T-helper 2 cell treated with Interferon-gamma antibody and Interleukin-4, amounts not matched to agents 100 ng/mL and 5 ng/mL, for 36 hours (primary cell): ENCODE measurements at regions not wholly inside any gene's neighbourhood (a gene's known extent, or its start where the extent isn't known, plus 50 kb on each side); places are given as distances from the start of the nearest gene placed in this dataset.

Experiments used
- intact Hi-C: fragments of 100-400 bp; cut with micrococcal nuclease; formaldehyde crosslinking; loops from one replicate; pipeline ENCODE4 v1.15.1; 2023

DNA sequence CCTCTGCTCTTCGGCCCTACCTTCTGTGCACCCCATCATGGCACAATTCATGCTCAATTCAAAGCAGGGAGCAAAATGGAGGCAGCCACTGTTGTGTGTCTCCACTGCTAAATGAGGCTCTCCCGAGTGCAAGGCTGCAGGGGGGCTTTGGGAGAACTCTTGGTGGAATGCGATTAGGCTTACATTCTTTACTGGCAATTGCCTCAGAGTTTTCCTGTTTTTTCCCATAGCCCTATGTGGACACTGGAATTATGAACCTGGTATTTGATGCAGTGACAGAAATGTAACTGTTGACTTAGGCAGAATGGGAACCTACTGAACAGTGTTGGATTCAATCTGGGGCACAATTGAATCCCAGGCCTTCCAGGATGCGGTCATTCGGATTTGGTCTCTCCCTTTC is 187.9 kb upstream of the GMDS start:
- intact Hi-C loops = no loop called here

- intact Hi-C loops = no loop called here
Observed at GRCh38 chr6:2432292-2432691, 186.9 kb upstream of the GMDS start.

DNA sequence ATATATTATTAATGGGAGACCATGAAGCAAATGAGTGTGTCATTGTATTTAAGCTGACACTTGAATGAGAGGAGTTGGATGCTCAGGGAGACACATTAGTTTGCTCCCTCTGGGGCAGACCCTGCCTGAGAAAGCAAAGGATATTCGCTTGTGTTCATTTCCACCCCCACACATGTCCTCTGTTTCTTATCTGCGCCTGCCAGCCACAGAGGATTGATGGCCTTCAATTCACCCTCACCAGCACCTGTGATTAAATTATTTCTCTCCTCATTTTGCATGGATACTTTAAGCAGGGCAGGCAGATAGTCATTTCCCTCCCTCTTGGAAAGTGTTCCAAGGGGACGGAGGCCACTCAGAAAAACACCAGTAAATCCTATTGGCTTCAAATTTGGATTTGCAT is 185.2 kb upstream of the GMDS start:
- intact Hi-C loops = no loop called here

DNA sequence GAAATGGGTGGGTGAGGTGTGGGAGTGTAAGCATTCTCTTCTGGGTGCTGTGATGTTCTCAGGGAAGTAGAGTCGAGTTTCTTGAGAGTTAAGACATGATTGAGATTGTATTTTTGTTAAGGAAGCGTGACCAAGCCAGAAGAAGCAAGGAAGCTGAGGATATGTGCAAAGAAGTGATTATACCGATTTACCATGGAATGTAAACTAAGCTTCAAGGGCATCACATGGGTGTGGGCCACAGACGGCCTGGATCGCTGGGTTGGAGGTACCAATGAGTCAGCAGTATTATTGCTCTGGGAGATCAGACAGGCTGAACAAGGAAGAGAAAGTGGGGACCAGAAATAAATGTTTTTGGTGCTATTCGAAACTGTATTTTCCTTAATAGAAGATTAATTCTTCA is 184.1 kb upstream of the GMDS start:
- intact Hi-C loops = no loop called here

- intact Hi-C loops = no loop called here
Observed at GRCh38 chr6:2429032-2429431, 183.6 kb upstream of the GMDS start.

DNA sequence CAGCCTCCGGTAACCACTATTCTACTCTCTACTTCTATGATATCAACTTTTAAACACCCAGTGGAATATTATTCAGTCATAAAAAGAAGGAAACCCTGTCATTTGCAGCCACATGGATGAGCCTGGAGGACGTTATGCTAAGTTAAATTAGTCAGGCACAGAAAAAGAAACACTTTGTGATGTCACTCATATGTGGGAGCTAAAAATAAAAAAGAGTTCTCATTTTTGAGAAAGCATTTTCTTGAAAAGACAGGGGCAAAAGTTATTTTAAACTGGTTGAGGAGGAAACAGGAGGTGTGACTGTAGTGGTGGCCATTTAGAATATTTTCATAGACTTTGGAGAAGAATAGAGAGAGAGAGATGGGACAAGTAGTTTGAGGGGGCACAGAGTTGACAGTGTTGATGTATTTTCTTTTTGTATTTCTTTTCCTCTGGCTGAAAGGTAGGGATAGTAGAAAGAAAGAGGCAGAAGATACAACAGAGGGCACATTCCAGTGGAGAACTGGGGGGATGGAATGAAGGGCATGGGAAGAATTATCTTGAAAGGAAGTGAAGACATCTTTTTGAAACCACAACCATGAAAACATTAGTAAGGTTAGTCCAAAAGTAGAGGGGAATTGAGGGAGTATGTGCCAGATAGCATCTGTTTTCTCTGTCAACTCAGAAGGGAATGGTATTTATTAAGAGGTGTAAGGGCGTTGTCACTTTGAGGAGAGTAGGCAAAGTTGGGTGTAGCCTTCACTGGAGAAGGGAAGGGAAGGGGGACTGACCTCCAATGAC is 181.3 kb upstream of the GMDS start:
- intact Hi-C loops = no loop called here

- intact Hi-C loops = no loop called here
Observed at GRCh38 chr6:2416128-2416712, 170.8 kb upstream of the GMDS start.

- intact Hi-C loops = no loop called here
Observed at GRCh38 chr6:2414885-2415547, 169.6 kb upstream of the GMDS start.

- intact Hi-C loops = no loop called here
Observed at GRCh38 chr6:2412731-2413130, 167.3 kb upstream of the GMDS start.

GRCh38 chr6:2410656-2411380 is 165.4 kb upstream of the GMDS start:
- intact Hi-C loops = no loop called here

- intact Hi-C loops = no loop called here
Observed at GRCh38 chr6:2407525-2407924, 162.1 kb upstream of the GMDS start.

GRCh38 chr6:2404211-2404929 is 159.0 kb upstream of the GMDS start:
- intact Hi-C loops = no loop called here

- intact Hi-C loops = no loop called here
Observed at GRCh38 chr6:2403546-2403945, 158.1 kb upstream of the GMDS start.

- intact Hi-C loops = no loop called here
Observed at GRCh38 chr6:2396846-2397630, 151.6 kb upstream of the GMDS start.

DNA sequence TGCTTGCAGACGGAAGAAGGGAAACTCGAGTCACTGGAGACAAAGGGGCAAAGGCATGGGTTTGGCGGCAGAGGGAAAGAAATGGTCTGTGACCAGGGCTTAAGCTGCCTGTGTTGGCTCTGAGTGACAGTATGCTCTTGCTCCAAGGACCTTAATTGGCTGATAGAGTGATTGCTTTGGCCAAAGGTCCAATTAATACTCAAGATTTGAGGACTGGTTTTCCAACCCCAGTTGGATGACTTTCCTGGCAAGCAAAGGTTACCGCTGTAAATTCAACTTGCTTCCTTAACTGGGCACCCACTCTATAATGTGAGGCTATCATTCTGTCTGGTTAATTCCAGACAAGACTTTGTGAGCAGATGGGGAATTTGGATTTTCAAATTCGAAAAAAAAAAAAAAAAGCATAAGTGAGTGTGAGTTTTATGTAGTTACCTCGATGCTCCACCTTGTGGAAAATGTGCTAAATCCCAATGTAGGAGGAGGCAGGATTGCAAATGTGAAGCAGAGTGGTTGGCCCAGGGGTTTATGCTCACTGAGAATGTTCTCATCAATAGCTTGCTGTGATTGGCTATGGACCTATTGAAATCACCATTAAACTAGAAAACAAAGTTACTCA is 150.7 kb upstream of the GMDS start:
- intact Hi-C loops = no loop called here

DNA sequence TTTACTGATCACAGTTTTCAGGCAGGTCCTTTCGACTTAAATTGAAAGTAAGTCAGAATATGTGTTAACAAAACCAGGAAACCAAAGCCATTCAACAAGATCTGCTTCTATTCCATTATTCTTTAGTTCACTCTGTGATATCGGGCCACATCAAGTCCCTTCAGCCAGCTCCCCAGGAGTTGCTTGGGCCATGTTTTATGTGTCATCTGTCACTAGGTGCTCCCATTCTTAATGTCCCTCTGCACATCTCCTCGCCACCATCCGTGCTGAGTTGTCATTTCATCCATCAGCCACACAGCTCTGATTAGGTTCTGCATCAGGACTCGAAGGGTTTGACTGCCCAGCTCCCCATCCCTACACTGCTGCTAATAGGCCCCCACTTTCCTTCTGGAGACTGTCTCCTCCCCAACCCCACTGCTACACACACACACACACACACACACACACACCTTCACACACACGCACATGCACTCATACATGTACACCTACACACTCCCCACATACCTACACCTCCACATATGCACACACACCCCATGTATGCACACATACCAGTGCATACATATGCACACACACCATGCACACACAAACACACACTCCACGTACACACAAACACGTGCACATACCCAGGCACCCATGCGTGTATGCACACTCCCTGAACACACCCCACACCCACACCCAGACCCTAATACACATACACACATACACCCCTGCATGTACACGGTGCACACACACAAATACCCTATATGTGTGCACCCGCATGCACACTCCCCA is 143.3 kb upstream of the GMDS start:
- intact Hi-C loops = no loop called here

GRCh38 chr6:2387445-2387844 is 142.0 kb upstream of the GMDS start:
- intact Hi-C loops = no loop called here

- intact Hi-C loops = no loop called here
Observed at GRCh38 chr6:2385471-2385983, 140.1 kb upstream of the GMDS start.

DNA sequence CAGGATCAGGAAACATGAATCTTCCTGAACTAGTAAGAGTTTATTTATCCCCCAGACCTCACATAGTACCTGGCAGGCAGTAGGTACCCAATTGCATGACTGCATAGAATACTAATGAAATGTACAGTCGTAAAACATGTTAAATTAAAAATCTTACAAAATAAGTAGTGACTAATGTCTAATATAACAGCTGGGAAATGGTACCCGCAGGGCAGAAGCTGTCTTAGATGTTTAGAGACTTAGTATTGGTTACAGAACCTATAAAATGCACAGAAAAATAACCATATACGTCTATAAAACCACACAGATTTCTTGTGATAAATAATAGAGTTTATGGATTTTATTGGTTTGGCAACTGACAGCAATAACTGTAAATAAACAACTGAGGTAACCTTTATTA is 139.1 kb upstream of the GMDS start:
- intact Hi-C loops = no loop called here
